ENCODE measurements at regions not wholly inside any gene's neighbourhood (a gene's known extent, or its start where the extent isn't known, plus 50 kb on each side); places are given as distances from the start of the nearest gene placed in this dataset.

GRCh38 chr15:66912001-66912400 lies 153.4 kb upstream of the SMAD3 start:
- TF ChIP-seq SUZ12 (IDR thresholded peaks at IDR 0.05) (no peak), TARDBP (IDR thresholded peaks at IDR 0.05) (no peak)
